GM18505 (cell line): ENCODE measurements at regions not wholly inside any gene's neighbourhood (a gene's known extent, or its start where the extent isn't known, plus 50 kb on each side); places are given as distances from the start of the nearest gene placed in this dataset.
A peak's percentile ranks its signal among the peaks of the same experiment; 100 is the strongest.

Experiments
- ATAC-seq: cut with Tn5 transposase; IDR thresholded peaks from one replicate; pipeline ENCODE4 v1.9.1; 2021; ENCODE audit not compliant: unreplicated experiment
- POLR2A ChIP-seq: IDR thresholded peaks from 4 replicates; pipeline ENCODE4 v1.6.1; 2011; ENCODE audit warnings: borderline replicate concordance; ENCODE audit not compliant: insufficient read depth, insufficient read length; ENCODE audit errors: extremely low read depth

- TF ChIP-seq POLR2A = no peak
- ATAC-seq = no peak
Measured at GRCh38 chr9:109953813-109954497, 174.0 kb downstream of the PALM2AKAP2 start.

DNA sequence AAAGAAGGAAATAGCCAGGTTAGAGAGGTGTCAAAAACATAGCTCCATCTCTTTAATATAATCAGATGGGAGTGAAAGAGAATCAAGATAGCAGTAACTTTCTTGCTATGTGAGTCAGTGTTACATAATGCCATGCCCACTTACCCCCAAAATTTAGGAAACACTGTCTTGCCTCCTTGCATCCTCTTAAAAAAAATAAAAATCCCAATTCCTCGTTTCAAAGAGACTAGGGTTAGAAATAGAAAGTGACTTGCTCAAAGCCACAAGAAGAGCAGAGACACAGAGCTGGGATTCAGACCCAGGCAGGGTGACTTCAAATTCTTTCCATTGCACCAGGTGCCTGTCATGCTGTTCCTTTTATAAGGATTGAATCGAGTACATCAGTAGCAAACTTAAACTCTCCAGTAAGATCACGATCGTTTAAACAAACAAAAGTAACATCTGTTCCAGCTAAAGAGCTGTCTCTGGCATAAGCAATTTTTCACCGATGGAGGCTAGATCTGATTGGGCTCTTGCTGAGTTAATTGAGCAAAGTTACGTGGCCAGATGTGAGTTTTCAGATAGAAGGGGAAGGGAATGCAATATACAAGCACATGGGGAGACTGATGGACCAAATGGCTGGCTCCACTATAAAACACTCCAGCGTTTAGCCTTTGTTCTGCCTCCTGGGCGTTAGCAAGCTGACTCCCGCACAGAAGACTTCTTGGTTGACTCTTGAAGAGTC, 176.9 kb downstream of the PALM2AKAP2 start:
- TF ChIP-seq POLR2A = no peak

GRCh38 chr9:109959679-109960078, 179.7 kb downstream of the PALM2AKAP2 start:
- ATAC-seq = no peak

More for the DNA sequence above, 176.9 kb downstream of the PALM2AKAP2 start:
- ATAC-seq = no peak

GRCh38 chr9:109961626-109962025, 181.6 kb downstream of the PALM2AKAP2 start:
- TF ChIP-seq POLR2A = no peak
- no peak for ATAC-seq

More at GRCh38 chr9:109959679-109960078, 179.7 kb downstream of the PALM2AKAP2 start:
- no peak for TF ChIP-seq POLR2A

DNA sequence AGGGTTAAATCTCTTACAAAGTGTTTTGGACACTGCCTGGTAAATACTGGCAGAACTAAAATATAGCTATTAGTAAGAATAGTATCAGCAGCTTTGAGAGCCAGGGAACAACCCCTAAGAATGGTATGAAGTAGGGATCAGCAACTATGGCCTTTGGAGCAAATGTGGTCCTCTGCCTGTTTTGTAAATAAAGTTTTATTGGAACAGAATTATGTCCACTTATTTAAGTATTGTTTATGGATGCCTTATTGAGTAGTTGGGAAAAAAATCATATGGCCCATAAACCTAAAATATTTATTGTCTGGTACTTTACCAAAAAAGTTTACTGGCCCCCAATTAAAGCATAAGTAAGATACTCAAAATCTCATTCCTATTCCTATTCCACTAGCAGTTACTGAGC, 182.2 kb downstream of the PALM2AKAP2 start:
- ATAC-seq = no peak
- no peak for TF ChIP-seq POLR2A

DNA sequence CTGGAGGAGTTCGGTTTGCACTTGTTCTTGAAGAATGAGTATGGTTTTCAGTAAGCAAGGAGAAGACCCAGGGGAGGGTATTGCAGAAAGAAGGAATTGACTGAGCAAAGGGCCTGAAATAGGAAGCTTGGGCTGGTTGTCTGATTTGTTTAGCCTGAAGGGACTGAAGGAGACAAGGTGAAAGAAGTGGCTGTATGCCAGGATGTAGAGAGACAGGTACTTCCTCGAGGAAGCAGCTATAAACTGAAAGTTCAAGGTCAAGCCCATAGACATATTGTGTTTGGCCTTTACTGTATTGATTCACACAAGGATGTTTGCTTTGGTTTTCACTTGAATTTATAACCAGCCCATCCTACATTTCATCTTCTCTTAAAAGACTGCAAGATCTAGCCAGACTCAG, 183.1 kb downstream of the PALM2AKAP2 start:
- no peak for TF ChIP-seq POLR2A
- ATAC-seq = no peak

GRCh38 chr9:109966643-109967368, 186.8 kb downstream of the PALM2AKAP2 start:
- ATAC-seq = peak; percentile 38
- peak; percentile 8 for TF ChIP-seq POLR2A

DNA sequence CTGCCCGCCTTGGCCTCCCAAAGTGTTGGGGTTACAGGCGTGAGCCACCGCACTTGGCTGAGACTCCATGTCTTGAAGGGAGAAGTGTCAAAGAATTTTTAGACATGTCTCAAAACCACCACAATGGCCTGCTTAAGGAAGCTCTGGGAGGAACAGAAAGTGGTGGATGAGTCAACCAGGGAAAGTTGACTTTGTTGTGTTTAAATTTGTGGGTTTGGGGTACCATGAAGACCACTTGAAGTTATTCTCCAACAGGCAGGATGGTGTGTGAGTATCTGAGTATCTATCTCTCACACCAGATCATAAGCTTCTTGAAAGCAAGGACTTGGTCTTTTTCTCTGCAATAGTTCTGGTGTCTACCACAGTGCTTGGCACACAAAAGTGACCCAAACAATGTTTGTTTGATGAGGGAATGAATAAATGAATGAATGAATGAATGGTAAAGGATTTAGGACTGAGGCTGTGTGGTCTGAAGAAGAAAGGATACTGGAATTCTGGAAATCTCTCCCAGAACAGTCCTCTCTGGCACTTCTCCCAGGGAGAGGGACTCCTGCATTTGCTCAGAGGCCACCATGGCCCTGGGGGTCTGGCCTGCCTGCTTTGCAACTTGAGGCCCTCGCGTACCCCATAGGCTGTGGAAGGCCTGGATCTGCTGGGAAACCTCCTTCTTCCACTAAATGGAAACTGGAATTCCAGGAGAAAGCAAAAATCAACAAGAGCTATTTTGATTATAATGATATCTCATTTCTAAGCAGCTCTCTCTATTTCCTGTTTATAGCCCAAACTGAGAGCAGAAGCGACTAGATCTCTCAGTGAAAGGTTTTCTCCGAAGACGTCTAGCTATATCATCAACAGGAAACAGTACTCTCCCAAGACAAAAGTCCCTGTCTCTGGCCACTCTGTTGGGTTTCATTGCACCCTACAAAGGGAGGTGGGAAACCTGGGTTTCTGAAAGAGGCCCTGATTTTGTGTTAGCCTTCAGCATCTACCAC, 187.9 kb downstream of the PALM2AKAP2 start:
- ATAC-seq = peak; percentile 31
- peak; percentile 40 for TF ChIP-seq POLR2A

DNA sequence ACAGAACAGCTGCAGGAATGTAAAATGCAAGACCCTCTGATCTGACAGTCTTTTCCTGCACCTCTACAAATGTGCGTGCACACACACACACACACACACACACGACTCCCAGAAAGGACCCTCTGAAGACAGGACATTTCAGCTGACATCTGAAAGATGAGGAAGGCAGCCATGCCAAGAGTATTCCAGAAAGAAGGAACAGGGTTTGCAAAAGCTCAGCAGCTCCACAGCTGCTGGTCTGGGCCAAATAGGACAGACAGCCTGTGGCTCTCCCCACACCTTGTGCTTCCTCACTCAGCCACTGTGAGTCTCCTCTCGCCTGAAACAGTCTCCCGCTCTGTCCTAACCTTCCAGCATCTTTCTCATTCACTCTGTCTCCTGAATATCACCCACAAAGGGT, 189.0 kb downstream of the PALM2AKAP2 start:
- no peak for ATAC-seq
- no peak for TF ChIP-seq POLR2A

DNA sequence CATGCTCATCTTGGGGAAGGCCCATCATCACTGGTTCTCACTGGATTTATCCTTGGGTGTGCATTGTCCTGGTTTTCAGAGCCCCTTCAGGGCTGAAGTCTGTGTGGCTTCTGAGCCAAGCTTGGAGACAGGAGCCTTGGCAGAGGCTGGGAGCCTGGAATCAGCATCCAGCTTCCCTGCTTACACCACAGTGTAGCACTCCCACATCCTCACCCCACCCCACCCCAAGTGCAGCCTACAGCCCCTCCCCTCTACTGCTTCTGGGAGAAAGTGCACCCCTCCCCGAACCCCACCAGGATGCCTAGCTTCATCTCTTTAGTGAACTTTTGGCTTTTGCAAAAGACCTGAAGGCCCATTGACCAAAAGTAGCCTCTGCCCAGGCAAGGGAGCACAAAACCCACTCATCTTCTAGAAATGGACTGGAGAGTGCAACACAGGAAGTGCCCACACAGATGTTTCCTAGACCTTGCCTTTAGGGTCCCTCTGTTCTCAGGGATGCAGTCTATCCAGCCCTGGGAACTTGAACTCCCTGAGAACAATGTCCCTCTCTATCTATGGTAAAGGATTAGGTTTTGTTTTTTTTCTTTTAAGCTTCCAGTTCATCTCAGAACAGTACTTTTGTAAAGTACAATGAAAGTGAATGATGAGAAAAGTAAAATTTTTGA, 189.7 kb downstream of the PALM2AKAP2 start:
- no peak for TF ChIP-seq POLR2A
- ATAC-seq = no peak

DNA sequence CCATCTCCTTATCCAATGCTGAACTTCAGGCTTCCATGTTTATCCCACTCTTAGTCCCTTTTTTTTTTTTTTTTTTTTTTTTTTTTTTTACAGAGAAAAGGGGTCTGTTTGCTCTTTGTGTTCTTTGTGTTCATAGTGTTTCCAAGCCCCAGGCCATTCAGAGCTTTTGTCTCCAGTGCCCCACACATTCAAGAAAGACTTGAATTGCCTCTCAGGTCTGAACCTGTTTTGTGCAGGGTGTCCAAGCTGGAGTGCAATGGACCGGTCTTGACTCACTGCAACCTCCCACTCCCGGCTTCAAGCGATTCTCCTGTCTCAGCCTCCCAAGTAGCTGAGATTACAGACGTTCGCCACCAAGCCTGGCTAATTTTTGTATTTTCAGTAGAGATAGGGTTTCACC, 191.2 kb downstream of the PALM2AKAP2 start:
- ATAC-seq = no peak
- TF ChIP-seq POLR2A = no peak
